Effector memory CD4-positive, alpha-beta T cell (primary cell): ENCODE measurements at regions not wholly inside any gene's neighbourhood (a gene's known extent, or its start where the extent isn't known, plus 50 kb on each side); places are given as distances from the start of the nearest gene placed in this dataset.

ENCODE experiments used
- DNase-seq, 3 donors: peaks; one replicate each; pipeline ENCODE4 v3.0.0-alpha.2; 2020
- H3K27ac ChIP-seq: 2 replicates; pipeline ENCODE4 v1.7.0; 2013; ENCODE audit warnings: mild to moderate bottlenecking, low read length, moderate library complexity; ENCODE audit not compliant: insufficient read depth, poor library complexity, severe bottlenecking
- H3K27me3 ChIP-seq: replicated peaks from 2 replicates; pipeline ENCODE4 v1.7.0; 2013; ENCODE audit warnings: mild to moderate bottlenecking, low read length; ENCODE audit not compliant: insufficient read depth, control insufficient read depth, poor library complexity, severe bottlenecking
- H3K36me3 ChIP-seq: 2 replicates; pipeline ENCODE4 v1.7.0; 2013; ENCODE audit warnings: mild to moderate bottlenecking, low read length, moderate library complexity; ENCODE audit not compliant: control insufficient read depth, insufficient read depth
- H3K4me1 ChIP-seq: 2 replicates; pipeline ENCODE4 v1.7.0; 2013; ENCODE audit warnings: low read length, mild to moderate bottlenecking; ENCODE audit not compliant: control insufficient read depth, insufficient read depth, poor library complexity, severe bottlenecking
- H3K4me3 ChIP-seq: 2 replicates; pipeline ENCODE4 v1.7.0; 2013; ENCODE audit warnings: low read length, low read depth, mild to moderate bottlenecking; ENCODE audit not compliant: insufficient read depth, poor library complexity, severe bottlenecking
- H3K9me3 ChIP-seq: 2 replicates; pipeline ENCODE4 v1.7.0; 2013; ENCODE audit warnings: mild to moderate bottlenecking, low read length, moderate library complexity; ENCODE audit not compliant: control insufficient read depth

DNA sequence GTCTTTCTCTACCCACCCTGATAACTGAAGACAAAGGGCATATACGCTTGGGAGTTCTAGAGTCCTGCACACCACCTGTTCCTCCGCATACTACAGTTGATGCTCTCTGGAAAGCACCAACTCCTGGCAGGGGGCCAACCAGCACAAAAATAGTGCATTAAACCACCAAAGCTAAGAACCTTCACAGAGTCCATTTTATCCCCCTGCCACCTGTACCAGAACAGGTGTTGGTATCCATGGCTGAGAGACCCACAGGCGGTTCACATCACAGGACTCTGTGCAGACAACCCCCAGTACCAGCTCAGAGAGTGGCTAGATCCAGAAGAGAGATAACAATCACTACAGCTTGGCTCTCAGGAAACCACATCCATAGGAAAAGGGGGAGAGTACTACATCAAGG lies 114.4 kb upstream of the POU1F1 start:
- H3K9me3 ChIP-seq: no peaks in the 10 kb centered on the region
- H3K4me3 ChIP-seq: no peak overlapping the region
- no peaks in the 10 kb centered on the region for H3K27me3 ChIP-seq
- no peak for DNase-seq
- no peaks in the 10 kb centered on the region for H3K36me3 ChIP-seq
- no peak overlapping the region for H3K27ac ChIP-seq
- no peaks in the 10 kb centered on the region for H3K4me1 ChIP-seq

DNA sequence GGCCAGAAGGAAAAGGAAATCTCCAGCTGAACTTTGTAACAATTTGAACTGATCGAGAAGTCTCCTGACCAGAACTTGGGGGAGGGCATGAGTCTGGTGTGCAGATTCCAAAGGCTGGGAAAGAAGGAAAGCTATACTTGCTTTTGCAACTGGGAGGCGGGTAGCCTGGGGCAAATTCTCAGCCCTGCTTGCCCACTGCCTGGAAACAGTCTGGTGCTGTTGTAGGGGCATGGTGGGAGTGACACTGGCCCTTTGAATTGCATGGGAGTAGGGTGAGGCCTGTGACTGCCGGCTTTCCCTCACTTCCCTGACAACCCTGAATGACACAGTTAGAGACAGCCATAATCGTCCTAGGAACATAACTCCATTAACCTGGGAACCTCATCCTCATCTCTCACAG lies 114.0 kb upstream of the POU1F1 start:
- no peak overlapping the region for H3K4me3 ChIP-seq
- no peaks in the 10 kb centered on the region for H3K36me3 ChIP-seq
- DNase-seq: no peak
- H3K4me1 ChIP-seq: no peaks in the 10 kb centered on the region
- no peaks in the 10 kb centered on the region for H3K27me3 ChIP-seq
- H3K27ac ChIP-seq: no peak overlapping the region
- H3K9me3 ChIP-seq: no peaks in the 10 kb centered on the region

DNA sequence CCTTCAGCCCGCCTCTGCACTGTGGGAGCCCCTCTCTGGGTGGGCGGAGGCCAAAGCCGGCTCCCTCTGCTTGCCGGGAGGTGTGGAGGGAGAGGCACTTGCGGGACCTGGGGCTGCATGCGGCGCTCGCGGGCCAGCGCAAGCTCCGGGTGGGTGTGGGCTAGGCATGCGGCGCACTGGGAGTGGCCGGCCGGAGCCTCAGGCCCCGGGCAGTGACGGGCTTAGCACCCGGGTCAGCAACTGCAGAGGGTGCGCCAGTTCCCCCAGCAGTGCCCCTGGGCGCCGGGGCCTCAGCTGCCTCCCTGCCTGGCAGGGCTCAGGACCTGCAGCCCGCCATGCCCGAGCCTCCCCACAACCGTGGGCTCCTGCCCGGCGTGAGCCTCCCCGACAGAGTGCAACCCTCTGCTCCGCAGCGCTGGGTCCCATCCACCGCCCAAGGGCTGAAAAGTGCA lies 98.9 kb upstream of the POU1F1 start:
- H3K9me3 ChIP-seq: no peaks in the 10 kb centered on the region
- H3K4me1 ChIP-seq: no peaks in the 10 kb centered on the region
- no peaks in the 10 kb centered on the region for H3K27me3 ChIP-seq
- DNase-seq: no peak
- H3K36me3 ChIP-seq: no peaks in the 10 kb centered on the region
- no peak overlapping the region for H3K4me3 ChIP-seq
- H3K27ac ChIP-seq: no peak overlapping the region

GRCh38 chr3:87370007-87370406 lies 93.6 kb upstream of the POU1F1 start:
- DNase-seq: no peak
- H3K27ac ChIP-seq: no peak overlapping the region
- no peaks in the 10 kb centered on the region for H3K4me1 ChIP-seq
- H3K36me3 ChIP-seq: no peaks in the 10 kb centered on the region
- H3K4me3 ChIP-seq: no peak overlapping the region
- H3K9me3 ChIP-seq: no peaks in the 10 kb centered on the region
- H3K27me3 ChIP-seq: no peaks in the 10 kb centered on the region

- DNase-seq: no peak
- Histone ChIP-seq H3K4me3 (no peak overlapping the region), H3K9me3 (no peaks in the 10 kb centered on the region), H3K27ac (no peak overlapping the region), H3K27me3 (no peaks in the 10 kb centered on the region), H3K36me3 (no peaks in the 10 kb centered on the region), H3K4me1 (no peaks in the 10 kb centered on the region)
Measured at GRCh38 chr3:87367736-87368135, 91.4 kb upstream of the POU1F1 start.

DNA sequence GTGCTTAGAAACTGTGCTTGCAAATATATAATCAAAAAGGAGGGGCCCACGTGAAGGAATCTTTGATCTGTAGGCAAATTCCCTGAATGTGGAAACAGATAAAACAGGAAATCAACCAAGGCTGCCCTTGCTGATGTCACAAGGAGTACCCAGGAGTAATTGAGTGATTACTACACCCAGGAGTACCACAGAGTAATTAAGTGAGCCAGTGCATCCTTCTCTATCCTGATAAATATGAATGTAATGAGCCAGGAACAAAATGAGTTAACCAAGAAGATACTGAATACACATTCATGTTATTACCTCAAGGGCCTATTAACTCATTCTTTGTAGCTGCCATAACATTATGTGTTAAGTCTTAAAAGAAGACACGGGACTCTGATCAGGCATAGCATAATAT lies 87.3 kb upstream of the POU1F1 start:
- DNase-seq: no peak
- no peak overlapping the region for H3K4me3 ChIP-seq
- no peaks in the 10 kb centered on the region for H3K9me3 ChIP-seq
- no peaks in the 10 kb centered on the region for H3K4me1 ChIP-seq
- H3K27me3 ChIP-seq: no peaks in the 10 kb centered on the region
- no peak overlapping the region for H3K27ac ChIP-seq
- H3K36me3 ChIP-seq: no peaks in the 10 kb centered on the region

DNA sequence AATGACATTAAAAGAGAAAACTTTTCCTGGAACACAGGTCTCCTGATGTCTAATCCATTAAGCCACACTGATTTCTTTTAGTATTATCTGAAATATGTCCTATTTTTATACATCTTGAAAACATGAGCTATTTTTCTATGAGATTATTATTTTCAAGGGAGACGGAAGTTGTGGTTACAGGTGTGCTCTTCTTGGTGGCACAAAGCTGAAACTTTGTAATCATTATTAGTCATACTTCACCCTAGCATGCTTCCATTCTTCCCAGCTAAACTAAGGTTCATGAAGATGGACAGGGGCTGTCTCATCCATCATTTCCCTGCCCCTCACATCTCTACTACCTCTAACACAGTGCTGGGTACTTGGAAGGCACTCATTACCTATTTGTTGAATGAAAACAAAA lies 85.6 kb upstream of the POU1F1 start:
- Histone ChIP-seq H3K36me3 (no peaks in the 10 kb centered on the region), H3K4me3 (no peak overlapping the region), H3K4me1 (no peaks in the 10 kb centered on the region), H3K9me3 (no peaks in the 10 kb centered on the region), H3K27ac (no peak overlapping the region), H3K27me3 (no peaks in the 10 kb centered on the region)
- DNase-seq: no peak

GRCh38 chr3:87361271-87361670 lies 84.9 kb upstream of the POU1F1 start:
- H3K9me3 ChIP-seq: no peaks in the 10 kb centered on the region
- no peaks in the 10 kb centered on the region for H3K36me3 ChIP-seq
- no peak overlapping the region for H3K4me3 ChIP-seq
- H3K27ac ChIP-seq: no peak overlapping the region
- no peak for DNase-seq
- H3K27me3 ChIP-seq: no peaks in the 10 kb centered on the region
- no peaks in the 10 kb centered on the region for H3K4me1 ChIP-seq

GRCh38 chr3:87359826-87360225 lies 83.4 kb upstream of the POU1F1 start:
- H3K4me1 ChIP-seq: no peaks in the 10 kb centered on the region
- no peaks in the 10 kb centered on the region for H3K9me3 ChIP-seq
- H3K4me3 ChIP-seq: no peak overlapping the region
- DNase-seq: no peak
- no peaks in the 10 kb centered on the region for H3K36me3 ChIP-seq
- H3K27ac ChIP-seq: no peak overlapping the region
- no peaks in the 10 kb centered on the region for H3K27me3 ChIP-seq

- Histone ChIP-seq H3K4me3 (no peak overlapping the region), H3K4me1 (no peaks in the 10 kb centered on the region), H3K27ac (no peak overlapping the region), H3K9me3 (no peaks in the 10 kb centered on the region), H3K27me3 (no peaks in the 10 kb centered on the region), H3K36me3 (no peaks in the 10 kb centered on the region)
- DNase-seq: no peak
Measured at GRCh38 chr3:87359025-87359424, 82.6 kb upstream of the POU1F1 start.

GRCh38 chr3:87358066-87358465 lies 81.7 kb upstream of the POU1F1 start:
- H3K4me3 ChIP-seq: no peak overlapping the region
- H3K27ac ChIP-seq: no peak overlapping the region
- no peaks in the 10 kb centered on the region for H3K9me3 ChIP-seq
- no peaks in the 10 kb centered on the region for H3K4me1 ChIP-seq
- no peaks in the 10 kb centered on the region for H3K27me3 ChIP-seq
- H3K36me3 ChIP-seq: no peaks in the 10 kb centered on the region
- no peak for DNase-seq
